SK-N-MC (cell line): ENCODE measurements at regions not wholly inside any gene's neighbourhood (a gene's known extent, or its start where the extent isn't known, plus 50 kb on each side); places are given as distances from the start of the nearest gene placed in this dataset.

Source experiments
- DNase-seq: peaks from one replicate; pipeline ENCODE4 v3.0.0-alpha.2; 2011; ENCODE audit warnings: low read depth, low spot score
- H3K27ac ChIP-seq: fragments of 200-600 bp; sonication (generic); 2 replicates; pipeline ENCODE4 v1.5.1; 2016; ENCODE audit warnings: mixed run types
- H3K36me3 ChIP-seq: fragments of 200-600 bp; sonication (generic); 2 replicates; pipeline ENCODE4 v1.6.1; 2017; ENCODE audit warnings: antibody characterized with exemption, low read length, mixed read lengths; ENCODE audit not compliant: insufficient read depth
- H3K4me3 ChIP-seq: fragments of 200-600 bp; sonication (generic); 2 replicates; pipeline ENCODE4 v1.5.1; 2016
- H3K9ac ChIP-seq: fragments of 200-600 bp; sonication (generic); 2 replicates; pipeline ENCODE4 v1.8.0; 2017; ENCODE audit warnings: mixed run types, mixed read lengths; ENCODE audit not compliant: insufficient read length
- H3K9me3 ChIP-seq: fragments of 200-600 bp; sonication (generic); 2 replicates; pipeline ENCODE4 v1.6.1; 2017; ENCODE audit warnings: low read depth, mild to moderate bottlenecking, antibody characterized with exemption, low read length, moderate library complexity, mixed read lengths
- EZH2 ChIP-seq: fragments of 200-600 bp; sonication (generic); IDR thresholded peaks from one replicate; pipeline ENCODE4 v1.6.1; 2017; ENCODE audit warnings: antibody characterized with exemption
- FOXP2 ChIP-seq: optimal IDR thresholded peaks from 2 replicates; pipeline ENCODE3; 2011; ENCODE audit warnings: mild to moderate bottlenecking, moderate library complexity; ENCODE audit not compliant: insufficient read depth; ENCODE audit errors: extremely low read length, control extremely low read depth
- POLR2AphosphoS5 ChIP-seq: IDR thresholded peaks from 2 replicates; pipeline ENCODE4 v1.6.1; 2012; ENCODE audit warnings: mild to moderate bottlenecking, low read depth, low read length, borderline replicate concordance

GRCh38 chr9:113687107-113687679 lies 188.9 kb upstream of the ZNF618 start:
- Histone ChIP-seq H3K9ac (no peak overlapping the region), H3K4me3 (no peak overlapping the region), H3K36me3 (no peaks in the 10 kb centered on the region), H3K27ac (no peak overlapping the region), H3K9me3 (no peaks in the 10 kb centered on the region)
- no peak for DNase-seq
- TF ChIP-seq EZH2 (no peak), POLR2AphosphoS5 (no peak), FOXP2 (no peak)

- no peaks in the 10 kb centered on the region for H3K9me3 ChIP-seq
- no peak overlapping the region; the same call in 1 of the 2 replicates for H3K4me3 ChIP-seq
- H3K9ac ChIP-seq, result no peak overlapping the region
- no peak for TF ChIP-seq POLR2AphosphoS5
- TF ChIP-seq FOXP2, result no peak
- TF ChIP-seq EZH2, result no peak
- no peaks in the 10 kb centered on the region for H3K36me3 ChIP-seq
- no peak for DNase-seq
- no peak overlapping the region for H3K27ac ChIP-seq
Measured at GRCh38 chr9:113687680-113688371, 188.3 kb upstream of the ZNF618 start.

GRCh38 chr9:113690055-113690740 lies 185.9 kb upstream of the ZNF618 start:
- Histone ChIP-seq H3K4me3 (no peak overlapping the region), H3K36me3 (no peaks in the 10 kb centered on the region), H3K9me3 (no peaks in the 10 kb centered on the region), H3K27ac (no peak overlapping the region), H3K9ac (no peak overlapping the region)
- no peak for DNase-seq
- no peak for TF ChIP-seq EZH2

GRCh38 chr9:113692256-113692655 lies 183.9 kb upstream of the ZNF618 start:
- no peak for DNase-seq
- H3K9me3 ChIP-seq, result no peaks in the 10 kb centered on the region
- H3K9ac ChIP-seq, result no peak overlapping the region
- H3K36me3 ChIP-seq, result no peaks in the 10 kb centered on the region
- no peak overlapping the region for H3K27ac ChIP-seq
- H3K4me3 ChIP-seq, result no peak overlapping the region
- TF ChIP-seq FOXP2 (no peak), POLR2AphosphoS5 (no peak), EZH2 (no peak)

DNA sequence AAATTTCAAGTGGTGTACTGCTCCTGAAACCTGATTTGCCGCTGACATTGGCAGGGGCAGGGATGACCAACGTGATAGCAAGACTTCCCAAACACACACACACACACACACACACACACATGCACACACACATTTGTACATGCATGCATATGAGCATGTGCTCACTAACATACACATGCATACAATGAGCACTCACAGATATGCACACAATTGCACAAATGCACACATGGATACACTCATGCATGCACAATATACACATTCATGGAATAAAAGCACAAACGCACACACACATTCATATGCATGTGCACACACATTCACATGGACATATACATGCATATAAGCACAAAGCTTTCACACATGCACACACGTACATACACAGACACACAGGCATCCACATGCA lies 181.2 kb upstream of the ZNF618 start:
- no peaks in the 10 kb centered on the region for H3K36me3 ChIP-seq
- no peak for DNase-seq
- no peak for TF ChIP-seq FOXP2
- no peak for TF ChIP-seq EZH2
- no peaks in the 10 kb centered on the region for H3K9me3 ChIP-seq
- H3K4me3 ChIP-seq, result no peak overlapping the region
- H3K9ac ChIP-seq, result no peak overlapping the region
- no peak overlapping the region for H3K27ac ChIP-seq

- no peak overlapping the region for H3K4me3 ChIP-seq
- no peaks in the 10 kb centered on the region for H3K36me3 ChIP-seq
- TF ChIP-seq POLR2AphosphoS5 (no peak), FOXP2 (no peak), EZH2 (no peak)
- H3K9me3 ChIP-seq, result no peaks in the 10 kb centered on the region
- DNase-seq, result no peak
- no peak overlapping the region for H3K27ac ChIP-seq
- H3K9ac ChIP-seq, result no peak overlapping the region
Measured at GRCh38 chr9:113695440-113695851, 180.7 kb upstream of the ZNF618 start.

- Histone ChIP-seq H3K4me3 (no peak overlapping the region), H3K9ac (no peak overlapping the region), H3K36me3 (no peaks in the 10 kb centered on the region), H3K9me3 (no peaks in the 10 kb centered on the region), H3K27ac (no peak overlapping the region)
- TF ChIP-seq EZH2 (no peak), FOXP2 (no peak), POLR2AphosphoS5 (no peak)
- DNase-seq, result no peak
Measured at GRCh38 chr9:113695901-113696300, 180.2 kb upstream of the ZNF618 start.

DNA sequence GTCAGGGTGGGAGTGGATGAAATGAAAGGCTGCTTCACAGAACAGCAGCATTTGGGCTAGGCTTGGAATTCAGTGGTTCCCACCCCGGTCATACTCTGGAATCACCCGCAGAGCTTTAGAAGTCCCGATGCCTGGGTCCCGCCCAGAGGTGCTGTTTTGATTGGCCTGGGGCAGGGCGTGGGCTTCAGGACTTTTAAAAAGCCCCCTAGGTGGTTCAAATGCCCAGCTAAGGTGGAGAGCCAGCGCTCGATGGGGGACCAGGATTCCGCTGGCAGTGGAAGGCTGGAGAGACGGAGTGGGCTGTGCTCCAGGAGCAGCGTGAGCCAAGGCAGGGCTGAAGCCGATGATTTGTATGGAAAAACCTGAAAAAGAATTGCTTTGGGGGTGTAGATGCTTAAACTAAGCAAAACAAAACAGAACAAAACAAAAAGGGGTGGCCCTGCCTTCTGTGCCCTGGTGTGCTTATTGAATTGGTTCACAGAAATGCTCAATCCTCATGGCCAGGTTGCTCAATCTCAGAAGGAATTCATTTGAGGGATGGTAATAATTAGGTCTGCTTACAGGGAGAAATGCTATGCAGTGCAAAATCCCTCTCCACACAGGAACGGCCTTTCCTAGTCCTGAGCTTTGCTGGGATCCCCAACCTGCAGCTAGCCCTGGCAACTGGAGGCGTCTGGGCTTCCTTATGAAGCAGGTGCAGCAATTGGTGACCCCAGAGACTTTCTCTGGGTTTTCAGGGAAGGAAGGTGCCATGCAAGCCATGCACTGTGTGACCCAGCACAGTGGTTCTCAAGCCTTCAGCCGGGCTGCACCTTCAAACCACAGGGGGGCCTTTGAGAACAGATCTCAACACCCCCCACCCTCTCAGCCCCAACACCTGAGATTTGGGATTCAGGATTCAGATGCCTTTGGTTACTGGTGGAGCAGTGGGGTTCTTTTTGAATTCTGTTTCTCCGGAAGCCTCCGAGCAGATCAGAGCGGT lies 174.0 kb upstream of the ZNF618 start:
- Histone ChIP-seq H3K36me3 (no peaks in the 10 kb centered on the region), H3K9me3 (0 out of 2 replicates have a peak, but pooled peaks cover 3% of the 10 kb centered on the region), H3K27ac (no peak overlapping the region), H3K4me3 (no peak overlapping the region), H3K9ac (no peak overlapping the region)
- TF ChIP-seq FOXP2 (no peak), POLR2AphosphoS5 (no peak), EZH2 (no peak)
- no peak for DNase-seq
